Kidney epithelial cell (primary cell): ENCODE measurements at regions not wholly inside any gene's neighbourhood (a gene's known extent, or its start where the extent isn't known, plus 50 kb on each side); places are given as distances from the start of the nearest gene placed in this dataset.
"Not testable (repeated sequence)": the region's sequence is repeated elsewhere in the genome, so short reads cannot be mapped to it uniquely, and the experiment has no call there.

Experiments
- DNase-seq: peaks from one replicate; pipeline ENCODE4 v3.0.0-alpha.2; 2010; ENCODE audit warnings: low read depth
- H3K27me3 ChIP-seq: 2 replicates; pipeline ENCODE4 v1.6.0; 2011; ENCODE audit warnings: low read length; ENCODE audit not compliant: control insufficient read depth, insufficient read depth
- H3K36me3 ChIP-seq: 2 replicates; pipeline ENCODE4 v1.5.1; 2011; ENCODE audit warnings: low read length; ENCODE audit not compliant: control insufficient read depth, insufficient read depth
- H3K4me3 ChIP-seq: 2 replicates; pipeline ENCODE4 v1.5.1; 2011; ENCODE audit warnings: low read depth, mild to moderate bottlenecking, control low read depth, low read length
- TF ChIP-seq, protein P1 (sequence below): IDR thresholded peaks from 2 replicates; pipeline ENCODE4 v1.5.1; 2011; ENCODE audit warnings: mild to moderate bottlenecking, moderate library complexity, low read length, control low read depth, inconsistent platforms; ENCODE audit not compliant: insufficient read depth, poor library complexity, severe bottlenecking

DNA sequence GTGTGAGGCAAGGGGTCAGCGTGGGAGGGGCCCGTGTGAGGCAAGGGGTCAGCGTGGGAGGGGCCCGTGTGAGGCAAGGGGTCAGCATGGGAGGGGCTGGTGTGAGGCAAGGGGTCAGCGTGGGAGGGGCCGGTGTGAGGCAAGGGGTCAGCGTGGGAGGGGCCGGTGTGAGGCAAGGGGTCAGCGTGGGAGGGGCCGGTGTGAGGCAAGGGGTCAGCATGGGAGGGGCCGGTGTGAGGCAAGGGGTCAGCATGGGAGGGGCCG is 119.2 kb downstream of the SEPTIN14 start:
- not testable (repeated sequence) for H3K27me3 ChIP-seq, H3K4me3 ChIP-seq, H3K36me3 ChIP-seq, DNase-seq

DNA sequence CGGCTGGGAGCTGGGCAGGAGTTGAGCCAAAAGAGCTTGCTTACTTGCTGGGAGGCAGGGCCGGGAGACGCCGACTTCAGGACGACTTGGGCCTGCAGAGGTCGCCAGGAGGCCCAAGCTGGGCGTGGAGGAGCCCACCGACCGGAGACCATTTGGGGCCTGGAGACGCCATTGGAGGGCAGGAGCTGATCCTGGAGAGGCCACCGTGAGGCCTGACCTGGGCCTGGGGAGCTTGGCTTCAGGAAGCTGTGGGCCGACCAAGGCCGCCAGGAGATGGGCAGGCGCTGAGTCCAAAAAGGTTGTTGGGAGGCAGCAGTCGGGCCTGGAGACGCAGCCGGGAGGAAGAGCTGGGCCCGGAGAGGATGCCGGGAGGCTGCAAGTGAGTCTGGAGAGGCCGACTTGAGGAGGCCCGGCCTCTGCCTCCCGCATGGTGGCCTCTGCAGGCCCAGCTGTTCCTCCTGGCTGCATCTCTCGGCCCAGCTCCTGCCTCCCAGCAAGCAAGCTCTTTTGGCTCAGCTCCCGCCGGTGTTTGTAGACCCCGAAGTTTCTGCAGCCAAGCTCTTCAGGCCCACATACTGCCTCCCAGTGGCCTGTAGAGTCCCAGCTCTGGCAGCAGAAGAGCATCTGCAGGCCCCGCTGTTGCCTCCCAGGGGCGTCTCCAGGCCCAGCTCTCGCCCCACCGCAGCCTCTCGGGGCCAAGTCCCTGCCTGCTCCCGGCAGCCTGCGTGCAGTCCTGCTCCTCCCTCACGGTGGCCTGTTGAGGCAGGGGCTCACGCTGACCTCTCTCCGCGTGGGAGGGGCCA is 119.7 kb downstream of the SEPTIN14 start:
- not testable (repeated sequence) for DNase-seq, H3K36me3 ChIP-seq, H3K27me3 ChIP-seq, H3K4me3 ChIP-seq

DNA sequence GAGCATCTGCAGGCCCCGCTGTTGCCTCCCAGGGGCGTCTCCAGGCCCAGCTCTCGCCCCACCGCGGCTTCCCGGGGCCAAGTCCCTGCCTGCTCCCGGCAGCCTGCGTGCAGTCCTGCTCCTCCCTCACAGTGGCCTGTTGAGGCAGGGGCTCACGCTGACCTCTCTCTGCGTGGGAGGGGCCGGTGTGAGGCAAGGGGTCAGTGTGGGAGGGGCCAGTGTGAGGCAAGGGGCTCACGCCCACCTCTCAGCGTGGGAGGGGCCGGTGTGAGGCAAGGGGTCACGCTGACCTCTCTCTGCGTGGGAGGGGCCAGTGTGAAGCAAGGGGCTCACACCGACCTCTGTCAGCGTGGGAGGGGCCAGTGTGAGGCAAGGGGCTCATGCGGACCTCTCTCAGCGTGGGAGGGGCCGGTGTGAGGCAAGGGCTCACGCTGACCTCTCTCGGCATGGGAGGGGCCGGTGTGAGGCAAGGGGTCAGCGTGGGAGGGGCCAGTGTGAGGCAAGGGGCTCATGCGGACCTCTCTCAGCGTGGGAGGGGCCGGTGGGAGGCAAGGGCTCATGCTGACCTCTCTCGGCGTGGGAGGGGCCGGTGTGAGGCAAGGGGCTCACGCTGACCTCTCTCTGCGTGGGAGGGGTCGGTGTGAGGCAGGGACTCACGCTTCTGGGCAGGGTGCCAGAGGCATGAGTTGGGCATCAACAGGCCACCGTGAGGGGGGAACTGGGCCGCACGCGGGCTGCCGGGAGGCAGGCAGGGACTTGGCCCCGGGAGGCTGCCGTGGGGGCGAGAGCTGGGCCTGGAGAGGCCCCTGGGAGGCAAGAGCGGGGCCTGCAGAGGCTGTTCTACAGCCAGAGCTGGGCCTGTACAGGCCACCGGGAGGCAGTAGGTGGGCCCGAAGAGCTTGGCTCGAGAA is 120.6 kb downstream of the SEPTIN14 start:
- H3K36me3 ChIP-seq, H3K27me3 ChIP-seq, DNase-seq, H3K4me3 ChIP-seq: not testable (repeated sequence)

DNA sequence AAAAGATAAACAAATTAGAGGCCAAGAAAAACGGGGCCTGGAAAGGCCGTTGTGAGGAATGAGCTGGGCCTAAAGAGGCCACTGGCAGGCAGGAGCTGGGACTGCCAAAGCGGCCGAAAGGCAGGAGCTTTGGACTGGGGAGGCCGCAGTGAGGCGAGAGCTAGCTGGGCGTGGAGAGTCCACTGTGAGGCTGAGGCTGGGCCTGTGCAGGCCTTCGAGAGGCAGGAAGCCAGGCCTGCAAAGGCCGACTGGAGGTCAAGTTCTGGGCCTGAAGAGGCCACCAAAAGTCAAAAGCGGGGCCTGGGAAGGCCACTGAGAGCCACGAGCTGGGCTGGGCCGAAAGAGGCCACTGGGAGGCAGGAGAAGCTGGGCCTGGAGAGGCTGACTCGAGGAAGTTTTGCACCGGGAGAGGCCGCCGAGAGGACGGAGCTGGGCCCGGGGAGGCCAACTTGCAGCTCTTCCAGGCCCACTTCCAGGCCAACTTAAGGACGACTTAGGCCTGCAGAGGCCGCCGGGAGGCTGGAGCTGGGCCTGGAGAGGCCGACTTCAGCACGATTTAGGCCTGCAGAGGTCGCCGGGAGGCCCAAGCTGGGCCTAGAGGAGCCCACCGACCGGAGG is 121.8 kb downstream of the SEPTIN14 start:
- not testable (repeated sequence) for H3K4me3 ChIP-seq, H3K36me3 ChIP-seq, H3K27me3 ChIP-seq, DNase-seq

DNA sequence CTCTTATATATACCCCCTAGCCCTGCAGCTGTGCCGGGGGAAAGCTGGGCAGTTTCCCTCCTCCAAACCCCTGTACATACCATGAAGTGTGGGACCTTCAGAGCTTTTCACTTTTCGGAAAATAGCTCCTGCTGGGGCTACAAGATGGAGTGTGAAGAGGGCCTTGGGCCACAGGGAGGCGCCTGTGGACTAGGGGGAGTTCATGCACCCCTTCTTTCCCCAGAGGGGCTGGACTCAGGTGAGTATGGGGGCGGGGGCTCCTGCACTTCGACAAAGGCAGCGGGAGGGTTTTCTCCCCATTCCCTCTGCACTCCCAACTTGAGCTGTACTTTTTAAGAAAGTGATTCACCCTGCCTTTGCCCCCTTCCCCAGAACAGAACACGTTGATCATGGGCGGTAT is 122.5 kb downstream of the SEPTIN14 start:
- not testable (repeated sequence) for H3K27me3 ChIP-seq, DNase-seq, H3K4me3 ChIP-seq, H3K36me3 ChIP-seq

DNA sequence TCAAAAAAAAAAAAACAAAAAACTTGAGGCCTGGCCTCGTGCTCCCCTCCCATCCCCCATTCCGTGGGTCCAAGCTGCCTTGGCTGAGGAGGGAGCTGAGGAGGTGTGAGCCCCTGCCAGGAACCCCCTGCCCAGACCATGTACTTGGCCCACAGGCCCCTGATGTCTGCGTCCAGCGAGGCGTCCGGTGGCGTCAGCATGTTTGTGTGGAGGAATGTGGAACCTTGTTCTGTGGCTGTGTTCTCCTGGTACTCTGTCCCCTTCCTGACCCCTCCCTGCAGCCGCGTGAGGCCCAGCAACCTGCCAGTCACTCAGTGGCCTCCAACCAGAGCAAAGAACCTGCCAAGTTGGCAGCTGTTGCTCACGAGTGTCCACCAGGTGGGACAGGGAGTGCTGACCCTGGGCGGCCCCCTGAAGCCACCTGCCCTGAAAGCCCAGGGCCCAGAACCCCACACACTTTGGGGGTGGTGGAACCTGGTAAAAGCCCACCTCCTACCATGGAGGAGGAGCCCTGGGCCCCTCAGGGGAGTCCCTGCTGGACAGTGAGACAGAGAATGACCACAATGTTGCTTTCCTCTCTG is 125.8 kb downstream of the SEPTIN14 start:
- H3K27me3 ChIP-seq, DNase-seq, H3K36me3 ChIP-seq, H3K4me3 ChIP-seq: not testable (repeated sequence)

DNA sequence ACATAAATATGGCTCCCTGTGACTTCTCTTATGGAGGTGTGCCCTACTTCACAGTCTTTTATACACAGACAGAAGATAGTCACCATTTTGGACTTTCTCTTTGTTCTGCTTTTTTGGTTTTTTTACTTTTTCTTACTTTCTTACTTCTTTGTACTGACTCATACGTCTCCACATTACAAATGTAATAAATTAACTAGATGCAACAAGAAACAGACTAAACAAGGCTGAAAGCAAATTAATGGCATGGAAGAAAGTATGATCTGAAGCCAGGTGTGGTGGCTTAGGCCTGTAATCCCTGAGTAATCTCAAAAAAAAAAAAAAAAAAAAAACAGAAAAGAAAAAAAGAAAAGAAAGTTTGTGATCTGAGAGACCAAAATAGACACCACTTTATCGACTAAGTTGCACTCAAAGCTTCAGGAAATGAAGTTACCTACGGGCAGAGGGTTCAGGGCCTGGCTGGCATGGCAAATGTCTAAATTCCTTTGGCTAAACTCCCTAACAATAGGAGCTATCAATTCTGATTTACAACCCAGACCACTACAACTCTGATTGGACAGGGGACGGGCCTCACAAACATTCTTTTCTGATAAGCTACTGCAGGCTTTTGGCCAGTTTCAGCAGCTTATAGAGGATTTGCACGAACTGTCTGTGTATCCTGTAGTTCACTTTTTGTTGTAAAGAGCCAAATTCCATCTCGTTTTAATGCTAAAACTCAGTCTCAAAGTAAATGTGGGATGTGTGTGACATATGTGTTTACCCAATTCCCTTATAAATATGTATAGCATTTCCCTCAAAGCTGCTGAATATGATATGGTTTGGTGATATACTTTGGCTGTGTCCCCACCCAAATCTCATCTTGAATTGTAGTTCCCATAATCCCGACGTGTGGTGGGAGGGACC is 129.1 kb downstream of the SEPTIN14 start:
- Histone ChIP-seq H3K27me3 (no peaks in the 10 kb centered on the region), H3K4me3 (no peak overlapping the region), H3K36me3 (no peaks in the 10 kb centered on the region)
- TF ChIP-seq, protein P1, sequence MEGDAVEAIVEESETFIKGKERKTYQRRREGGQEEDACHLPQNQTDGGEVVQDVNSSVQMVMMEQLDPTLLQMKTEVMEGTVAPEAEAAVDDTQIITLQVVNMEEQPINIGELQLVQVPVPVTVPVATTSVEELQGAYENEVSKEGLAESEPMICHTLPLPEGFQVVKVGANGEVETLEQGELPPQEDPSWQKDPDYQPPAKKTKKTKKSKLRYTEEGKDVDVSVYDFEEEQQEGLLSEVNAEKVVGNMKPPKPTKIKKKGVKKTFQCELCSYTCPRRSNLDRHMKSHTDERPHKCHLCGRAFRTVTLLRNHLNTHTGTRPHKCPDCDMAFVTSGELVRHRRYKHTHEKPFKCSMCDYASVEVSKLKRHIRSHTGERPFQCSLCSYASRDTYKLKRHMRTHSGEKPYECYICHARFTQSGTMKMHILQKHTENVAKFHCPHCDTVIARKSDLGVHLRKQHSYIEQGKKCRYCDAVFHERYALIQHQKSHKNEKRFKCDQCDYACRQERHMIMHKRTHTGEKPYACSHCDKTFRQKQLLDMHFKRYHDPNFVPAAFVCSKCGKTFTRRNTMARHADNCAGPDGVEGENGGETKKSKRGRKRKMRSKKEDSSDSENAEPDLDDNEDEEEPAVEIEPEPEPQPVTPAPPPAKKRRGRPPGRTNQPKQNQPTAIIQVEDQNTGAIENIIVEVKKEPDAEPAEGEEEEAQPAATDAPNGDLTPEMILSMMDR, result no peak
- DNase-seq, result peak; percentile 29

DNA sequence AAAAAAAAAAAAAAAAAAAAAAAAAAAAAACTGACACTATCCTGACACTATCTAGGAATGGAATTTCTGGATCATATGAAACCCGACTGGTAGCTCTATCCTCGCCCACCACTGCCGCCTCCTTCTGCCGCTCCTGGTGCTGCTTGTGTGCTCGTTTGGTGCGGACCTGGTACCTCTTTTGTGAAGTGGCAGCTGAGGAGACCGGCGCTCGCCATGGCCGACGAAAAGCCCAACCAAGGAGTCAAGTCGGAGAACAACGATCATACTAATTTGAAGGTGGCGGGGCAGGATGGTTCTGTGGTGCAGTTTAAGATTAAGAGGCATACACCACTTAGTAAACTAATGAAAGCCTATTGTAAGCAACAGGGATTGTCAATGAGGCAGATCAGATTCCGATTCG is 130.6 kb downstream of the SEPTIN14 start:
- Histone ChIP-seq H3K4me3 (no peak overlapping the region), H3K36me3 (no peaks in the 10 kb centered on the region), H3K27me3 (no peaks in the 10 kb centered on the region)
- TF ChIP-seq, protein P1, result no peak
- DNase-seq, result no peak
